ENCODE measurements at regions not wholly inside any gene's neighbourhood (a gene's known extent, or its start where the extent isn't known, plus 50 kb on each side); places are given as distances from the start of the nearest gene placed in this dataset.

- no peaks in the 10 kb centered on the region for H3K4me1 ChIP-seq (ENCODE audit: control insufficient read depth, insufficient read depth, low read length)
- in situ Hi-C loops (cut with HindIII; ENCODE audit: low pct_unique_long_range_greater_than_20kb, low sequenced_read_pairs) (no loop called here), intact Hi-C loops (cut with micrococcal nuclease; ENCODE audit: unreplicated experiment) (no loop called here)
- no peaks in the 10 kb centered on the region for H3K36me3 ChIP-seq (ENCODE audit: control insufficient read depth, insufficient read depth, low read length)
- H3K27ac ChIP-seq (ENCODE audit: low read length), result no peak overlapping the region
- no peaks in the 10 kb centered on the region for H3K9me3 ChIP-seq (ENCODE audit: control insufficient read depth, insufficient read depth, low read depth, low read length)
- ChIA-PET POLR2A (no interaction called here), CTCF (interaction anchor here (0.7 kb wide), 1 partner anchor 120 kb away, joined by 3 read pairs; no protein-coding TSS in a partner anchor)
- no peak for DNase-seq (ENCODE audit: low read depth, low spot score)
- no peaks in the 10 kb centered on the region for H3K27me3 ChIP-seq (ENCODE audit: control insufficient read depth, insufficient read depth, low read length)
- no TSS peak for BruUV-seq (replicated peaks)
- TF ChIP-seq POLR2AphosphoS5 (IDR thresholded peaks at IDR 0.05; ENCODE audit: low read depth, low read length) (no peak), TCF7L2 (IDR thresholded peaks at IDR 0.05; ENCODE audit: low read depth, low read length) (no peak)
- no peak overlapping the region for H3K4me3 ChIP-seq (ENCODE audit: low read depth in 2 of 2, low read length in 2 of 2)
- ATAC-seq, result no peak
Measured at GRCh38 chr11:106262852-106263251, 185.4 kb downstream of the AASDHPPT start.

- POLR2A ChIA-PET, result no interaction called here
- no peaks in the 10 kb centered on the region for H3K9me3 ChIP-seq (ENCODE audit: control insufficient read depth, insufficient read depth, low read depth, low read length)
- no peaks in the 10 kb centered on the region for H3K36me3 ChIP-seq (ENCODE audit: control insufficient read depth, insufficient read depth, low read length)
- ATAC-seq, result no peak
- H3K27ac ChIP-seq (ENCODE audit: low read length), result no peak overlapping the region
- CTCF ChIA-PET, result no interaction called here
- TF ChIP-seq, protein P1, sequence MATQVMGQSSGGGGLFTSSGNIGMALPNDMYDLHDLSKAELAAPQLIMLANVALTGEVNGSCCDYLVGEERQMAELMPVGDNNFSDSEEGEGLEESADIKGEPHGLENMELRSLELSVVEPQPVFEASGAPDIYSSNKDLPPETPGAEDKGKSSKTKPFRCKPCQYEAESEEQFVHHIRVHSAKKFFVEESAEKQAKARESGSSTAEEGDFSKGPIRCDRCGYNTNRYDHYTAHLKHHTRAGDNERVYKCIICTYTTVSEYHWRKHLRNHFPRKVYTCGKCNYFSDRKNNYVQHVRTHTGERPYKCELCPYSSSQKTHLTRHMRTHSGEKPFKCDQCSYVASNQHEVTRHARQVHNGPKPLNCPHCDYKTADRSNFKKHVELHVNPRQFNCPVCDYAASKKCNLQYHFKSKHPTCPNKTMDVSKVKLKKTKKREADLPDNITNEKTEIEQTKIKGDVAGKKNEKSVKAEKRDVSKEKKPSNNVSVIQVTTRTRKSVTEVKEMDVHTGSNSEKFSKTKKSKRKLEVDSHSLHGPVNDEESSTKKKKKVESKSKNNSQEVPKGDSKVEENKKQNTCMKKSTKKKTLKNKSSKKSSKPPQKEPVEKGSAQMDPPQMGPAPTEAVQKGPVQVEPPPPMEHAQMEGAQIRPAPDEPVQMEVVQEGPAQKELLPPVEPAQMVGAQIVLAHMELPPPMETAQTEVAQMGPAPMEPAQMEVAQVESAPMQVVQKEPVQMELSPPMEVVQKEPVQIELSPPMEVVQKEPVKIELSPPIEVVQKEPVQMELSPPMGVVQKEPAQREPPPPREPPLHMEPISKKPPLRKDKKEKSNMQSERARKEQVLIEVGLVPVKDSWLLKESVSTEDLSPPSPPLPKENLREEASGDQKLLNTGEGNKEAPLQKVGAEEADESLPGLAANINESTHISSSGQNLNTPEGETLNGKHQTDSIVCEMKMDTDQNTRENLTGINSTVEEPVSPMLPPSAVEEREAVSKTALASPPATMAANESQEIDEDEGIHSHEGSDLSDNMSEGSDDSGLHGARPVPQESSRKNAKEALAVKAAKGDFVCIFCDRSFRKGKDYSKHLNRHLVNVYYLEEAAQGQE (IDR thresholded peaks at IDR 0.05; ENCODE audit: insufficient read depth in 1 of 2, low read depth in 2 of 2, low read length in 1 of 2), result no peak
- TF ChIP-seq TCF7L2 (IDR thresholded peaks at IDR 0.05; ENCODE audit: low read depth, low read length), result no peak
- TF ChIP-seq, protein P2, sequence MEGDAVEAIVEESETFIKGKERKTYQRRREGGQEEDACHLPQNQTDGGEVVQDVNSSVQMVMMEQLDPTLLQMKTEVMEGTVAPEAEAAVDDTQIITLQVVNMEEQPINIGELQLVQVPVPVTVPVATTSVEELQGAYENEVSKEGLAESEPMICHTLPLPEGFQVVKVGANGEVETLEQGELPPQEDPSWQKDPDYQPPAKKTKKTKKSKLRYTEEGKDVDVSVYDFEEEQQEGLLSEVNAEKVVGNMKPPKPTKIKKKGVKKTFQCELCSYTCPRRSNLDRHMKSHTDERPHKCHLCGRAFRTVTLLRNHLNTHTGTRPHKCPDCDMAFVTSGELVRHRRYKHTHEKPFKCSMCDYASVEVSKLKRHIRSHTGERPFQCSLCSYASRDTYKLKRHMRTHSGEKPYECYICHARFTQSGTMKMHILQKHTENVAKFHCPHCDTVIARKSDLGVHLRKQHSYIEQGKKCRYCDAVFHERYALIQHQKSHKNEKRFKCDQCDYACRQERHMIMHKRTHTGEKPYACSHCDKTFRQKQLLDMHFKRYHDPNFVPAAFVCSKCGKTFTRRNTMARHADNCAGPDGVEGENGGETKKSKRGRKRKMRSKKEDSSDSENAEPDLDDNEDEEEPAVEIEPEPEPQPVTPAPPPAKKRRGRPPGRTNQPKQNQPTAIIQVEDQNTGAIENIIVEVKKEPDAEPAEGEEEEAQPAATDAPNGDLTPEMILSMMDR (IDR thresholded peaks at IDR 0.05), result no peak
- TF ChIP-seq SIN3A (IDR thresholded peaks at IDR 0.05; ENCODE audit: borderline replicate concordance, insufficient read depth, low read depth, low read length), result no peak
- no peak for TF ChIP-seq POLR2AphosphoS5 (IDR thresholded peaks at IDR 0.05; ENCODE audit: low read depth, low read length)
- intact Hi-C loops (cut with micrococcal nuclease; ENCODE audit: unreplicated experiment) (no loop called here), in situ Hi-C loops (cut with HindIII; ENCODE audit: low pct_unique_long_range_greater_than_20kb, low sequenced_read_pairs) (no loop called here)
- DNase-seq (ENCODE audit: low read depth, low spot score), result no peak
- no peak overlapping the region for H3K4me3 ChIP-seq (ENCODE audit: low read depth in 2 of 2, low read length in 2 of 2)
- BruUV-seq (replicated peaks), result no TSS peak
- no peaks in the 10 kb centered on the region for H3K4me1 ChIP-seq (ENCODE audit: control insufficient read depth, insufficient read depth, low read length)
- H3K27me3 ChIP-seq (ENCODE audit: control insufficient read depth, insufficient read depth, low read length), result no peaks in the 10 kb centered on the region
Measured at GRCh38 chr11:106263527-106263926, 186.1 kb downstream of the AASDHPPT start.

DNA sequence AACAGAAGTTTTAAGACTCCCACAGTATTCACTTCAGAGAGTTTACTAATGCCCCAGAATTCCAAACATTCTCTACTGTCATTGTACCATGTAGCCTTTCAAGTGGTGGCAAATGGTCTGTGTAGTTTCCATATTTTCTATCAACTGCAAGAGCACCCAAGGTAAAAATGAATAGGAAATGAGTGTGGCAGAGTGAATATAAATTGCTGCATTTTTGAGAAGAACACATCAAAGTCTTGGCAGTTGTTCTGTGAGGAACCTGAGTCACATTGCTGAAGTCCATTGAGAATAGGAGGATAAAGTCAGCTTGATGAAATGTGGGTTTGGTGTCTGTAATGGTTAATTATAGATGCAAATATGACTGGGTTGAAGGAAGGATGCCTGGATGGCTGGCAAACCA, 193.6 kb downstream of the AASDHPPT start:
- H3K4me3 ChIP-seq (ENCODE audit: low read depth in 2 of 2, low read length in 2 of 2), result no peak overlapping the region
- no peaks in the 10 kb centered on the region for H3K4me1 ChIP-seq (ENCODE audit: control insufficient read depth, insufficient read depth, low read length)
- no peaks in the 10 kb centered on the region for H3K9me3 ChIP-seq (ENCODE audit: control insufficient read depth, insufficient read depth, low read depth, low read length)
- ATAC-seq (no peak), DNase-seq (ENCODE audit: low read depth, low spot score) (no peak)
- POLR2A ChIA-PET, result no interaction called here
- no peak for TF ChIP-seq SIN3A (IDR thresholded peaks at IDR 0.05; ENCODE audit: borderline replicate concordance, insufficient read depth, low read depth, low read length)
- no peak for TF ChIP-seq POLR2AphosphoS5 (IDR thresholded peaks at IDR 0.05; ENCODE audit: low read depth, low read length)
- TF ChIP-seq, protein P1 (IDR thresholded peaks at IDR 0.05; ENCODE audit: insufficient read depth in 1 of 2, low read depth in 2 of 2, low read length in 1 of 2), result no peak
- TF ChIP-seq, protein P2 (IDR thresholded peaks at IDR 0.05), result no peak
- TF ChIP-seq TCF7L2 (IDR thresholded peaks at IDR 0.05; ENCODE audit: low read depth, low read length), result no peak
- no peaks in the 10 kb centered on the region for H3K27me3 ChIP-seq (ENCODE audit: control insufficient read depth, insufficient read depth, low read length)
- intact Hi-C loops (cut with micrococcal nuclease; ENCODE audit: unreplicated experiment), result no loop called here
- no TSS peak for BruUV-seq (replicated peaks)
- in situ Hi-C loops (cut with HindIII; ENCODE audit: low pct_unique_long_range_greater_than_20kb, low sequenced_read_pairs), result no loop called here
- no peaks in the 10 kb centered on the region for H3K36me3 ChIP-seq (ENCODE audit: control insufficient read depth, insufficient read depth, low read length)
- H3K27ac ChIP-seq (ENCODE audit: low read length), result no peak overlapping the region
- CTCF ChIA-PET, result no interaction called here
